Bone marrow (tissue), 2 donors: ENCODE measurements at regions not wholly inside any gene's neighbourhood (a gene's known extent, or its start where the extent isn't known, plus 50 kb on each side); places are given as distances from the start of the nearest gene placed in this dataset.
"Not testable (repeated sequence)": the region's sequence is repeated elsewhere in the genome, so short reads cannot be mapped to it uniquely, and the experiment has no call there.

Experiments
- DNase-seq, 2 donors: peaks; one replicate each; lab custom pipeline; 2025; lab: John Stamatoyannopoulos, UW

GRCh38 chr18:1133541-1133940 lies 228.9 kb downstream of the ADCYAP1 start:
- no peak for DNase-seq

GRCh38 chr18:1147730-1148129 lies 243.1 kb downstream of the ADCYAP1 start:
- no peak for DNase-seq

GRCh38 chr18:1149709-1150108 lies 245.0 kb downstream of the ADCYAP1 start:
- no peak for DNase-seq

GRCh38 chr18:1150344-1150743 lies 245.7 kb downstream of the ADCYAP1 start:
- DNase-seq: no peak

GRCh38 chr18:1152958-1153357 lies 248.3 kb downstream of the ADCYAP1 start:
- DNase-seq: not testable (repeated sequence)

- DNase-seq: no peak
These were observed 268.9 kb downstream of the ADCYAP1 start for GRCh38 chr18:1173593-1173992.

- DNase-seq: no peak
These were observed 272.6 kb downstream of the ADCYAP1 start for GRCh38 chr18:1177232-1177631.

GRCh38 chr18:1191341-1191740 lies 286.7 kb downstream of the ADCYAP1 start:
- DNase-seq: no peak

- DNase-seq: no peak
These were observed 308.5 kb downstream of the ADCYAP1 start for GRCh38 chr18:1213126-1213525.

GRCh38 chr18:1222880-1223279 lies 318.2 kb downstream of the ADCYAP1 start:
- no peak for DNase-seq

- no peak for DNase-seq
These were observed 322.4 kb downstream of the ADCYAP1 start for GRCh38 chr18:1227025-1227424.

GRCh38 chr18:1229634-1230033 lies 325.0 kb downstream of the ADCYAP1 start:
- DNase-seq: no peak

- DNase-seq: no peak
These were observed 328.2 kb downstream of the ADCYAP1 start for GRCh38 chr18:1232867-1233266.

- DNase-seq: no peak
These were observed 336.0 kb downstream of the ADCYAP1 start for GRCh38 chr18:1240701-1241100.

GRCh38 chr18:1244397-1245122 lies 339.9 kb downstream of the ADCYAP1 start:
- DNase-seq: no peak

GRCh38 chr18:1246827-1247226 lies 342.2 kb downstream of the ADCYAP1 start:
- no peak for DNase-seq

- DNase-seq: no peak
These were observed 347.9 kb downstream of the ADCYAP1 start for GRCh38 chr18:1252534-1252933.

- DNase-seq: no peak
These were observed 348.3 kb downstream of the ADCYAP1 start for GRCh38 chr18:1252936-1253335.

GRCh38 chr18:1253827-1254226 lies 349.2 kb downstream of the ADCYAP1 start:
- no peak for DNase-seq

- DNase-seq: no peak
These were observed 356.4 kb downstream of the ADCYAP1 start for GRCh38 chr18:1261054-1261453.

- no peak for DNase-seq
These were observed 362.4 kb downstream of the ADCYAP1 start for GRCh38 chr18:1267021-1267420.

- no peak for DNase-seq
These were observed 365.4 kb downstream of the ADCYAP1 start for GRCh38 chr18:1270081-1270480.

- no peak for DNase-seq
These were observed 368.8 kb downstream of the ADCYAP1 start for GRCh38 chr18:1273469-1273868.

GRCh38 chr18:1292167-1292566 lies 387.5 kb downstream of the ADCYAP1 start:
- no peak for DNase-seq
